H9 (cell line): ENCODE measurements at regions not wholly inside any gene's neighbourhood (a gene's known extent, or its start where the extent isn't known, plus 50 kb on each side); places are given as distances from the start of the nearest gene placed in this dataset.

ENCODE experiments used
- DNase-seq: peaks from one replicate; pipeline ENCODE4 v3.0.0-alpha.2; 2017
- H2AFZ ChIP-seq: one replicate; pipeline ENCODE4 v1.6.1; 2013; ENCODE audit warnings: mild to moderate bottlenecking, low read length, control low read depth, moderate library complexity
- H2AK5ac ChIP-seq: 2 replicates; pipeline ENCODE4 v1.6.1; 2013; ENCODE audit warnings: low read length, control low read depth, mixed read lengths; ENCODE audit not compliant: insufficient read length
- H2BK120ac ChIP-seq: one replicate; pipeline ENCODE4 v1.6.1; 2013; ENCODE audit warnings: low read depth, mild to moderate bottlenecking, low read length, control low read depth, inconsistent platforms; ENCODE audit not compliant: poor library complexity, severe bottlenecking
- H2BK12ac ChIP-seq: 2 replicates; pipeline ENCODE4 v1.6.1; 2013; ENCODE audit warnings: low read length, control low read depth, mixed read lengths, low read depth; ENCODE audit not compliant: insufficient read length
- H2BK15ac ChIP-seq: 2 replicates; pipeline ENCODE4 v1.6.1; 2013; ENCODE audit warnings: low read depth, low read length, control low read depth
- H2BK20ac ChIP-seq: one replicate; pipeline ENCODE4 v1.6.1; 2013; ENCODE audit warnings: low read depth, mild to moderate bottlenecking, low read length, control low read depth, inconsistent platforms; ENCODE audit not compliant: poor library complexity, severe bottlenecking
- H2BK5ac ChIP-seq: 2 replicates; pipeline ENCODE4 v1.6.1; 2013; ENCODE audit warnings: low read length, control low read depth, mixed read lengths; ENCODE audit not compliant: insufficient read length
- H3K14ac ChIP-seq: 2 replicates; pipeline ENCODE4 v1.6.1; 2013; ENCODE audit warnings: low read length, control low read depth; ENCODE audit not compliant: insufficient read depth
- H3K18ac ChIP-seq: 2 replicates; pipeline ENCODE4 v1.6.1; 2013; ENCODE audit warnings: low read depth, mild to moderate bottlenecking, mixed read lengths, low read length, control low read depth; ENCODE audit not compliant: insufficient read length
- H3K23ac ChIP-seq: 2 replicates; pipeline ENCODE4 v1.6.1; 2013; ENCODE audit warnings: low read length, control low read depth, mixed read lengths, low read depth; ENCODE audit not compliant: insufficient read length
- H3K23me2 ChIP-seq: 2 replicates; pipeline ENCODE4 v1.6.1; 2013; ENCODE audit warnings: low read depth, mild to moderate bottlenecking, mixed read lengths, low read length, control low read depth; ENCODE audit not compliant: insufficient read length, poor library complexity, severe bottlenecking
- H3K27ac ChIP-seq: 2 replicates; pipeline ENCODE4 v1.5.1; 2013; ENCODE audit warnings: low read length, control low read depth, mixed read lengths, low read depth; ENCODE audit not compliant: insufficient read length
- H3K27me3 ChIP-seq: 2 replicates; pipeline ENCODE4 v1.6.1; 2013; ENCODE audit warnings: low read length, control low read depth, inconsistent platforms; ENCODE audit not compliant: insufficient read depth
- H3K4ac ChIP-seq: 2 replicates; pipeline ENCODE4 v1.6.1; 2013; ENCODE audit warnings: low read depth, mild to moderate bottlenecking, control low read depth, inconsistent platforms, low read length, moderate library complexity
- H3K4me1 ChIP-seq: 2 replicates; pipeline ENCODE4 v1.6.1; 2013; ENCODE audit warnings: low read length, control low read depth, inconsistent platforms; ENCODE audit not compliant: insufficient read depth
- H3K4me2 ChIP-seq: 2 replicates; pipeline ENCODE4 v1.6.1; 2013; ENCODE audit warnings: low read length, control low read depth, mixed read lengths; ENCODE audit not compliant: insufficient read length, insufficient read depth
- H3K56ac ChIP-seq: 2 replicates; pipeline ENCODE4 v1.6.1; 2013; ENCODE audit warnings: low read depth, mild to moderate bottlenecking, mixed read lengths, low read length, control low read depth; ENCODE audit not compliant: insufficient read length
- H3K79me1 ChIP-seq: 2 replicates; pipeline ENCODE4 v1.6.1; 2013; ENCODE audit warnings: low read depth, mild to moderate bottlenecking, moderate library complexity, low read length, control low read depth, inconsistent platforms; ENCODE audit not compliant: insufficient read depth, poor library complexity, severe bottlenecking
- H3K79me2 ChIP-seq: 2 replicates; pipeline ENCODE4 v1.6.1; 2013; ENCODE audit warnings: low read length, control low read depth, inconsistent platforms; ENCODE audit not compliant: insufficient read depth
- H3K9ac ChIP-seq: 2 replicates; pipeline ENCODE4 v1.6.1; 2013; ENCODE audit warnings: low read length, control low read depth, mixed read lengths; ENCODE audit not compliant: insufficient read length; ENCODE audit errors: extremely low read depth
- H3K9me3 ChIP-seq: one replicate; pipeline ENCODE4 v1.6.1; 2013; ENCODE audit warnings: low read depth, low read length, inconsistent platforms; ENCODE audit not compliant: control insufficient read depth
- H3T11ph ChIP-seq: one replicate; pipeline ENCODE4 v1.6.1; 2013; ENCODE audit warnings: mild to moderate bottlenecking, low read length, control low read depth, inconsistent platforms
- H4K20me1 ChIP-seq: one replicate; pipeline ENCODE4 v1.6.1; 2013; ENCODE audit not compliant: control insufficient read depth, insufficient read length, insufficient read depth
- H4K5ac ChIP-seq: 2 replicates; pipeline ENCODE4 v1.6.1; 2013; ENCODE audit warnings: low read depth, mild to moderate bottlenecking, mixed read lengths, low read length, control low read depth; ENCODE audit not compliant: insufficient read length
- H4K8ac ChIP-seq: replicated peaks from 2 replicates; pipeline ENCODE4 v1.6.1; 2013; ENCODE audit warnings: low read length, control low read depth, mixed read lengths, low read depth; ENCODE audit not compliant: insufficient read length
- H4K91ac ChIP-seq: 2 replicates; pipeline ENCODE4 v1.6.1; 2013; ENCODE audit warnings: low read depth, mild to moderate bottlenecking, moderate library complexity, mixed read lengths, low read length, control low read depth; ENCODE audit not compliant: insufficient read length
- H3K27ac Mint-ChIP-seq, 3 experiments: 2 replicates in 2 of 3; 3 replicates in 1 of 3; pipeline ENCODE4 v1.8.0; 2020 to 2021; ENCODE audit warnings: mixed read lengths in 3 of 3, mild to moderate bottlenecking in 1 of 3, moderate library complexity in 1 of 3
- H3K27me3 Mint-ChIP-seq: 2 replicates; pipeline ENCODE4 v1.8.0; 2021; ENCODE audit warnings: low read depth, mild to moderate bottlenecking, moderate library complexity, mixed read lengths
- H3K36me3 Mint-ChIP-seq, 3 experiments: 2 replicates in 2 of 3; 3 replicates in 1 of 3; pipeline ENCODE4 v1.8.0; 2020 to 2021; ENCODE audit warnings: low read depth in 3 of 3, mixed read lengths in 3 of 3; ENCODE audit not compliant: insufficient read depth in 1 of 3
- H3K4me1 Mint-ChIP-seq, 2 experiments: 2 replicates each; pipeline ENCODE4 v1.8.0; 2020; ENCODE audit warnings: mixed read lengths in 2 of 2
- H3K4me3 Mint-ChIP-seq, 2 experiments: 2 replicates in 1 of 2; 3 replicates in 1 of 2; pipeline ENCODE4 v1.8.0; 2020 to 2021; ENCODE audit warnings: mild to moderate bottlenecking in 2 of 2, mixed read lengths in 2 of 2, moderate library complexity in 1 of 2
- H3K9me3 Mint-ChIP-seq, 2 experiments: 2 replicates in 1 of 2; 3 replicates in 1 of 2; pipeline ENCODE4 v1.8.0; 2020; ENCODE audit warnings: mild to moderate bottlenecking in 2 of 2, mixed read lengths in 2 of 2, moderate library complexity in 1 of 2
- WGBS: extraction: QIAGEN DNeasy Blood & Tissue Kit; methylation state at CpG from one replicate; pipeline ENCODE4 v1.1.7; 2013; ENCODE audit warnings: missing lambda C conversion rate, low lambda C conversion rate, mixed read lengths; ENCODE audit not compliant: insufficient read length; ENCODE audit errors: extremely low coverage; 5-methylcytosine and 5-hydroxymethylcytosine counted together
- TF ChIP-seq, protein P1 (sequence below): fragments of 200-600 bp; sonication (generic); conservative IDR thresholded peaks from 3 replicates; pipeline ENCODE4 v1.8.0; 2021; ENCODE audit warnings: antibody characterized with exemption, mild to moderate bottlenecking

DNA sequence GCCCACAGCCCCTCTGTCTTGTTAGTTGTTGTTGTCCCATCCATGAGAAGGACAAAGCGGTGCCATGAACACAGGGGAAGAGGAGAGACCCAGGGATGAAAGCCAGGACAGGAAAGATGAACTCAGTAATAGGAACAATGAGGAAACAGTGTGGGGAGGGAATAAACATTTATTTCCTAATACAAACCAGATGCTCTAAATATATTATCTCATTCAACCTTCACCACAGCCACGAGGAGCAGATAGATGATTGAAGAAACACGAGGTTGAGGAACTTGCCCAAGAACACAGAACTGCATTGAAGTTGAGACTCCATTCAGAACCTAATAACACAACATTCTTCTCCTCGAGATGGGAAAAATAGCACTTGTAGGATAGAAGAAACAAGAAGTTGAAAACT, 53.0 kb upstream of the AIG1 start:
- H3K18ac ChIP-seq, result no peak overlapping the region
- no peak overlapping the region for H3K4ac ChIP-seq
- no peak overlapping the region for H2BK20ac ChIP-seq
- H4K8ac ChIP-seq, result no peak overlapping the region
- H2BK15ac ChIP-seq, result no peak overlapping the region
- no peak overlapping the region for H4K5ac ChIP-seq
- H3K23me2 ChIP-seq, result no peaks in the 10 kb centered on the region
- H3K4me2 ChIP-seq, result no peak overlapping the region
- WGBS, result no CpG with 5 or more reads among the region's 4 CpGs
- H3K9me3 ChIP-seq, result no peaks in the 10 kb centered on the region
- no peak overlapping the region for H3K23ac ChIP-seq
- H3K14ac ChIP-seq, result no peak overlapping the region
- H2BK12ac ChIP-seq, result no peak overlapping the region
- no peak overlapping the region for H3K9ac ChIP-seq
- H3T11ph ChIP-seq, result no peak overlapping the region
- H3K56ac ChIP-seq, result no peak overlapping the region
- no peak overlapping the region for H2BK120ac ChIP-seq
- H3K79me2 ChIP-seq, result no peaks in the 10 kb centered on the region
- no peak overlapping the region for H3K27ac ChIP-seq
- H2AK5ac ChIP-seq, result no peak overlapping the region
- H2BK5ac ChIP-seq, result no peak overlapping the region
- Mint-ChIP-seq H3K27me3 (no peaks in the 10 kb centered on the region), H3K4me1 (peaks cover 0 to 4% of the 10 kb centered on the region in 2 experiments; a peak in 1 of 4 replicates), H3K27ac (no peak overlapping the region), H3K4me3 (no peak overlapping the region), H3K9me3 (no peaks in the 10 kb centered on the region), H3K36me3 (no peaks in the 10 kb centered on the region)
- no peaks in the 10 kb centered on the region for H3K4me1 ChIP-seq
- no peak overlapping the region for H4K91ac ChIP-seq
- no peak for DNase-seq
- H2AFZ ChIP-seq, result no peak overlapping the region
- H3K79me1 ChIP-seq, result no peaks in the 10 kb centered on the region
- no peaks in the 10 kb centered on the region for H4K20me1 ChIP-seq
- TF ChIP-seq, protein P1, sequence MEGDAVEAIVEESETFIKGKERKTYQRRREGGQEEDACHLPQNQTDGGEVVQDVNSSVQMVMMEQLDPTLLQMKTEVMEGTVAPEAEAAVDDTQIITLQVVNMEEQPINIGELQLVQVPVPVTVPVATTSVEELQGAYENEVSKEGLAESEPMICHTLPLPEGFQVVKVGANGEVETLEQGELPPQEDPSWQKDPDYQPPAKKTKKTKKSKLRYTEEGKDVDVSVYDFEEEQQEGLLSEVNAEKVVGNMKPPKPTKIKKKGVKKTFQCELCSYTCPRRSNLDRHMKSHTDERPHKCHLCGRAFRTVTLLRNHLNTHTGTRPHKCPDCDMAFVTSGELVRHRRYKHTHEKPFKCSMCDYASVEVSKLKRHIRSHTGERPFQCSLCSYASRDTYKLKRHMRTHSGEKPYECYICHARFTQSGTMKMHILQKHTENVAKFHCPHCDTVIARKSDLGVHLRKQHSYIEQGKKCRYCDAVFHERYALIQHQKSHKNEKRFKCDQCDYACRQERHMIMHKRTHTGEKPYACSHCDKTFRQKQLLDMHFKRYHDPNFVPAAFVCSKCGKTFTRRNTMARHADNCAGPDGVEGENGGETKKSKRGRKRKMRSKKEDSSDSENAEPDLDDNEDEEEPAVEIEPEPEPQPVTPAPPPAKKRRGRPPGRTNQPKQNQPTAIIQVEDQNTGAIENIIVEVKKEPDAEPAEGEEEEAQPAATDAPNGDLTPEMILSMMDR, result no peak
- no peaks in the 10 kb centered on the region for H3K27me3 ChIP-seq
